ENCODE measurements at regions not wholly inside any gene's neighbourhood (a gene's known extent, or its start where the extent isn't known, plus 50 kb on each side); places are given as distances from the start of the nearest gene placed in this dataset.

GRCh38 chr1:73901738-73902137 is 296.2 kb downstream of the LRRIQ3 start:
- ATAC-seq (no peak), DNase-seq (ENCODE audit: low read depth in 1 of 2, low spot score in 1 of 2) (no peak), FAIRE-seq (no peak)
- 13% methylated on average over 5 of the region's 5 CpGs for WGBS (ENCODE audit: missing lambda C conversion rate)
- H3K4me3 ChIP-seq, result no peak overlapping the region
- H3K4me1 ChIP-seq, result no peaks in the 10 kb centered on the region
- CTCF ChIA-PET, result no interaction called here
- POLR2A ChIA-PET, result no interaction called here
- no peak overlapping the region for H3K27ac ChIP-seq
- no peaks in the 10 kb centered on the region for H3K9me3 ChIP-seq
- no peak overlapping the region for H3K4me2 ChIP-seq
- TF ChIP-seq HOXA7 (CRISPR knock-in tag; IDR thresholded peaks at IDR 0.05) (no peak), HOXB13 (CRISPR knock-in tag; IDR thresholded peaks at IDR 0.05; ENCODE audit: low read depth) (no peak), EP300 (IDR thresholded peaks at IDR 0.05) (no peak), MYC (IDR thresholded peaks at IDR 0.05; ENCODE audit: borderline replicate concordance, low read length) (no peak), FOSB (CRISPR knock-in tag; IDR thresholded peaks at IDR 0.05) (no peak), NR3C1 (IDR thresholded peaks at IDR 0.05) (no peak), JUNB (IDR thresholded peaks at IDR 0.05) (no peak), CHD2 (IDR thresholded peaks at IDR 0.05; ENCODE audit: low read length, partially characterized antibody) (no peak), BCL3 (IDR thresholded peaks at IDR 0.05) (no peak), HDAC2 (IDR thresholded peaks at IDR 0.05) (no peak), MAX (IDR thresholded peaks at IDR 0.05) (no peak), MAZ (IDR thresholded peaks at IDR 0.05; ENCODE audit: borderline replicate concordance, low read depth, low read length) (no peak), POLR2A (IDR thresholded peaks at IDR 0.05; ENCODE audit: low read length) (no peak), HMGXB4 (CRISPR knock-in tag; IDR thresholded peaks at IDR 0.05; ENCODE audit: borderline replicate concordance) (no peak), E2F6 (IDR thresholded peaks at IDR 0.05; ENCODE audit: borderline replicate concordance, low read depth) (no peak), SREBF2 (IDR thresholded peaks at IDR 0.05) (no peak), FOSL2 (IDR thresholded peaks at IDR 0.05) (no peak), FOSL2 (CRISPR knock-in tag; IDR thresholded peaks at IDR 0.05) (no peak), JUN (IDR thresholded peaks at IDR 0.05) (no peak), RCOR1 (IDR thresholded peaks at IDR 0.05; ENCODE audit: low read depth, low read length) (no peak)

GRCh38 chr1:73899311-73899710 is 298.7 kb downstream of the LRRIQ3 start:
- no peak overlapping the region for H3K4me3 ChIP-seq
- H3K4me2 ChIP-seq, result no peak overlapping the region
- FAIRE-seq (no peak), DNase-seq (ENCODE audit: low read depth in 1 of 2, low spot score in 1 of 2) (no peak), ATAC-seq (no peak)
- no peak for TF ChIP-seq CTCF (IDR thresholded peaks at IDR 0.05)
- peak; percentile 63 for TF ChIP-seq MAFK (IDR thresholded peaks at IDR 0.05; ENCODE audit: partially characterized antibody)
- 4% methylated on average over 3 of the region's 3 CpGs for WGBS (ENCODE audit: missing lambda C conversion rate)
- H3K4me1 ChIP-seq, result no peaks in the 10 kb centered on the region
- ChIA-PET CTCF (no interaction called here), POLR2A (no interaction called here)
- H3K27ac ChIP-seq, result no peak overlapping the region
- no peaks in the 10 kb centered on the region for H3K9me3 ChIP-seq

- H3K9me3 ChIP-seq, result no peaks in the 10 kb centered on the region
- H3K27ac ChIP-seq, result no peak overlapping the region
- no peak for DNase-seq (ENCODE audit: low read depth in 1 of 2, low spot score in 1 of 2)
- TF ChIP-seq POLR2A (IDR thresholded peaks at IDR 0.05; ENCODE audit: low read length) (no peak), PHF8 (IDR thresholded peaks at IDR 0.05; ENCODE audit: borderline replicate concordance, low read depth) (no peak), EHF (CRISPR knock-in tag; IDR thresholded peaks at IDR 0.05) (no peak), POLR2AphosphoS2 (conservative IDR thresholded peaks at IDR 0.05; ENCODE audit: low read length) (no peak), E2F6 (IDR thresholded peaks at IDR 0.05; ENCODE audit: borderline replicate concordance, low read depth) (no peak)
- ChIA-PET POLR2A (no interaction called here), CTCF (no interaction called here)
- no peak overlapping the region for H3K4me3 ChIP-seq
- H3K4me2 ChIP-seq, result no peak overlapping the region
- 19% methylated on average over 3 of the region's 3 CpGs for WGBS (ENCODE audit: missing lambda C conversion rate)
- no peaks in the 10 kb centered on the region for H3K4me1 ChIP-seq
- ATAC-seq, result no peak
- FAIRE-seq, result no peak
Measured at GRCh38 chr1:73898540-73898939, 299.4 kb downstream of the LRRIQ3 start.
